HS-5 (cell line): ENCODE measurements at regions not wholly inside any gene's neighbourhood (a gene's known extent, or its start where the extent isn't known, plus 50 kb on each side); places are given as distances from the start of the nearest gene placed in this dataset.
"Not testable (repeated sequence)": the region's sequence is repeated elsewhere in the genome, so short reads cannot be mapped to it uniquely, and the experiment has no call there.

Experiments
- DNase-seq: peaks from one replicate; pipeline ENCODE4 v3.0.0-alpha.2; 2012; ENCODE audit warnings: low read depth

- no peak for DNase-seq
Measured at GRCh38 chr17:37859451-37859850, 64.8 kb upstream of the TBC1D3K start.

GRCh38 chr17:37858391-37858790, 65.8 kb upstream of the TBC1D3K start:
- not testable (repeated sequence) for DNase-seq

GRCh38 chr17:37856245-37856644, 68.0 kb upstream of the TBC1D3K start:
- DNase-seq = no peak

- no peak for DNase-seq
Measured at GRCh38 chr17:37849617-37849972, 74.6 kb upstream of the TBC1D3K start.

GRCh38 chr17:37848690-37849616, 75.3 kb upstream of the TBC1D3K start:
- DNase-seq = peak; percentile 76

GRCh38 chr17:37847811-37848331, 76.3 kb upstream of the TBC1D3K start:
- no peak for DNase-seq

GRCh38 chr17:37847102-37847501, 77.1 kb upstream of the TBC1D3K start:
- DNase-seq = no peak

GRCh38 chr17:37844977-37845293, 79.3 kb upstream of the TBC1D3K start:
- DNase-seq = no peak

GRCh38 chr17:37844158-37844976, 79.8 kb upstream of the TBC1D3K start:
- no peak for DNase-seq

GRCh38 chr17:37842401-37842800, 81.8 kb upstream of the TBC1D3K start:
- DNase-seq = no peak

- no peak for DNase-seq
Measured at GRCh38 chr17:37841232-37841631, 83.0 kb upstream of the TBC1D3K start.

- DNase-seq = no peak
Measured at GRCh38 chr17:37840576-37840975, 83.6 kb upstream of the TBC1D3K start.

- no peak for DNase-seq
Measured at GRCh38 chr17:37839196-37839978, 84.8 kb upstream of the TBC1D3K start.

- no peak for DNase-seq
Measured at GRCh38 chr17:37838276-37838675, 85.9 kb upstream of the TBC1D3K start.

GRCh38 chr17:37836593-37836992, 87.6 kb upstream of the TBC1D3K start:
- DNase-seq = no peak

- DNase-seq = no peak
Measured at GRCh38 chr17:37834168-37834567, 89.3 kb upstream of the HNF1B start.

GRCh38 chr17:37833237-37833859, 88.5 kb upstream of the HNF1B start:
- no peak for DNase-seq

GRCh38 chr17:37831986-37832385, 87.1 kb upstream of the HNF1B start:
- DNase-seq = no peak

- no peak for DNase-seq
Measured at GRCh38 chr17:37831492-37831891, 86.6 kb upstream of the HNF1B start.

- no peak for DNase-seq
Measured at GRCh38 chr17:37830151-37830993, 85.5 kb upstream of the HNF1B start.

GRCh38 chr17:37829592-37830123, 84.8 kb upstream of the HNF1B start:
- DNase-seq = no peak
